ENCODE measurements at regions not wholly inside any gene's neighbourhood (a gene's known extent, or its start where the extent isn't known, plus 50 kb on each side); places are given as distances from the start of the nearest gene placed in this dataset.

DNA sequence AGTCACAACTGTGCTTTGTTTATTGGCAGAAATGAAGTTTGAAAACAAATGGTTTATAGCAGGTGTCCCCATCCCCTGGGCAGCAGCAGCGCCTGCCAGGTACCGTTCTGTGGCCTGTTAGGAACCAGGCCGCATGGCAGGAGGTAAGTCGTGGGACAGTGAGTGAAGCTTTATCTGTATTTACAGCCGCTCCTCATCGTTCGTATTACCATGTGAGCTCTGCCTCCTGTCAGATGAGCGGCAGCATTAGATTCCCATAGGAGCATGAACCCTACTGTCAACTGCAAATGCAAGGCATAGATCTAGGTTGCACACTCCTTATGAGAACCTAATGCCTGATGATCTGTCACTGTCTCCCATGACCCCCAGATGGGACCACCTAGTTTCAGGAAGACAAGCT is 63.4 kb upstream of the SOD1 start:
- Histone ChIP-seq H3K18ac (ENCODE audit: extremely low read depth, low read length) (no peak overlapping the region), H3K4me2 (ENCODE audit: insufficient read depth in 1 of 2, low read depth in 2 of 2, low read length in 2 of 2) (no peak overlapping the region), H2BK5ac (ENCODE audit: low read depth, low read length) (no peak overlapping the region), H3K4me1 (replicated peaks in 1 of 4; ENCODE audit: control insufficient read depth in 3 of 4, insufficient read depth in 4 of 4, low read length in 3 of 4) (no peaks in the 10 kb centered on the region; a peak in 2 of 7 replicates), H3K27ac (ENCODE audit: low read depth, low read length) (no peak overlapping the region), H4K5ac (ENCODE audit: insufficient read length, low read depth, low read length) (no peak overlapping the region), H4K91ac (replicated peaks; ENCODE audit: insufficient read length, low read length) (no peak overlapping the region), H3K27me3 (replicated peaks in 1 of 4; ENCODE audit: control insufficient read depth in 3 of 4, extremely low read depth in 1 of 4, insufficient read depth in 3 of 4, low read length in 3 of 4) (no peaks in the 10 kb centered on the region), H2AK5ac (ENCODE audit: low read depth, low read length) (no peak overlapping the region), H3K79me1 (ENCODE audit: low read depth, low read length) (no peaks in the 10 kb centered on the region), H3K79me2 (ENCODE audit: control insufficient read depth in 1 of 2, insufficient read depth in 2 of 2, low read length in 2 of 2) (no peaks in the 10 kb centered on the region), H3K56ac (replicated peaks; ENCODE audit: insufficient read length, low read depth, low read length) (no peak overlapping the region), H3K14ac (ENCODE audit: insufficient read length) (no peak overlapping the region), H3K23ac (ENCODE audit: insufficient read length) (no peak overlapping the region), H2BK15ac (ENCODE audit: low read length) (no peak overlapping the region), H2BK12ac (ENCODE audit: low read depth, low read length) (no peak overlapping the region), H4K20me1 (replicated peaks in 1 of 2; ENCODE audit: control insufficient read depth in 1 of 2, insufficient read depth in 2 of 2, low read length in 2 of 2) (no peaks in the 10 kb centered on the region), H3K9ac (replicated peaks in 1 of 4; ENCODE audit: extremely low read depth in 1 of 4, low read depth in 3 of 4, low read length in 3 of 4) (no peak overlapping the region), H3K36me3 (ENCODE audit: control insufficient read depth in 2 of 4, insufficient read depth in 4 of 4, low read length in 3 of 4) (no peaks in the 10 kb centered on the region), H2BK20ac (ENCODE audit: low read length) (no peak overlapping the region), H3K23me2 (ENCODE audit: low read depth, low read length) (no peaks in the 10 kb centered on the region), H3K9me3 (ENCODE audit: insufficient read depth in 2 of 2, low read depth in 1 of 2, low read length in 1 of 2) (peaks cover 0 to 4% of the 10 kb centered on the region in 2 experiments; a peak in 1 of 4 replicates), H4K8ac (ENCODE audit: extremely low read depth, insufficient read depth, low read length) (no peak overlapping the region), H2AFZ (ENCODE audit: low read length) (no peak overlapping the region), H3K4ac (replicated peaks; ENCODE audit: insufficient read length, low read depth, low read length) (no peak overlapping the region), H3K4me3 (ENCODE audit: extremely low read depth in 1 of 4, insufficient read depth in 2 of 4, low read depth in 3 of 4, low read length in 4 of 4) (no peak overlapping the region), H2BK120ac (replicated peaks; ENCODE audit: low read depth, low read length) (no peak overlapping the region)
- DNase-seq (ENCODE audit: low read depth in 1 of 2, low spot score in 2 of 2) (no peak), FAIRE-seq (no peak)
- ChIA-PET POLR2A (ENCODE audit: partially characterized antibody) (interaction anchor here (1.2 kb wide), 1 partner anchor 11 kb away, joined by 4 read pairs; no protein-coding TSS in a partner anchor), CTCF (ENCODE audit: partially characterized antibody) (interaction anchor here (1.1 to 4.5 kb wide), 4 partner anchors 8 to 138 kb away, joined by 3 to 24 read pairs (median 5); no protein-coding TSS in a partner anchor)
- WGBS, 2 experiments (ENCODE audit: extremely low coverage in 1 of 2, insufficient coverage in 1 of 2, insufficient read length in 1 of 2, insufficient replicate concordance in 2 of 2, low coverage in 1 of 2, low lambda C conversion rate in 2 of 2, missing lambda C conversion rate in 1 of 2): 94% methylated on average over 8 of the region's 8 CpGs; no CpG with 5 or more reads in 1 of the 2 experiments
- TF ChIP-seq, protein P1, sequence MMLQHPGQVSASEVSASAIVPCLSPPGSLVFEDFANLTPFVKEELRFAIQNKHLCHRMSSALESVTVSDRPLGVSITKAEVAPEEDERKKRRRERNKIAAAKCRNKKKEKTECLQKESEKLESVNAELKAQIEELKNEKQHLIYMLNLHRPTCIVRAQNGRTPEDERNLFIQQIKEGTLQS (IDR thresholded peaks at IDR 0.05; ENCODE audit: insufficient read depth, low read depth, low read length): no peak
- no peak for TF ChIP-seq RXRA (IDR thresholded peaks at IDR 0.05; ENCODE audit: insufficient read depth, low read depth, low read length)
- no peak for TF ChIP-seq BACH1 (IDR thresholded peaks at IDR 0.05; ENCODE audit: low read length)
